K562 (cell line): ENCODE measurements at regions not wholly inside any gene's neighbourhood (a gene's known extent, or its start where the extent isn't known, plus 50 kb on each side); places are given as distances from the start of the nearest gene placed in this dataset.

Experiments
- FOS ChIP-seq: IDR thresholded peaks from 3 replicates; pipeline ENCODE4 v1.6.1; 2011; ENCODE audit not compliant: insufficient read length; ENCODE audit errors: extremely low read depth
- IRF2 ChIP-seq: sonication (generic); formaldehyde crosslinking; IDR thresholded peaks from 2 replicates; pipeline ENCODE4 v1.8.1; 2022; ENCODE audit warnings: mild to moderate bottlenecking, missing genetic modification reagents
- MAFF ChIP-seq: IDR thresholded peaks from 2 replicates; pipeline ENCODE4 v1.6.1; 2012; ENCODE audit warnings: low read length, improper control_type of control experiment
- NR2F6 ChIP-seq: fragments of 450-650 bp; formaldehyde crosslinking; IDR thresholded peaks from 2 replicates; pipeline ENCODE4 v1.4.0; 2020; ENCODE audit warnings: mild to moderate bottlenecking
- SREBF1 ChIP-seq: fragments of 150-350 bp; IDR thresholded peaks from 2 replicates; pipeline ENCODE4 v1.6.1; 2014; ENCODE audit warnings: antibody characterized with exemption, low read depth, low read length, borderline replicate concordance
- STAT6 ChIP-seq: sonication (generic); formaldehyde crosslinking; IDR thresholded peaks from 2 replicates; pipeline ENCODE4 v1.8.1; 2023; ENCODE audit warnings: mild to moderate bottlenecking, missing genetic modification reagents
- TF ChIP-seq, protein P1 (sequence below), 3 experiments: IDR thresholded peaks in 2 of 3; conservative IDR thresholded peaks in 1 of 3; 2 replicates each; pipeline ENCODE4 v1.5.1; 2011 to 2012; ENCODE audit warnings: low read length in 3 of 3, mild to moderate bottlenecking in 3 of 3, control low read depth in 2 of 3, improper control_type of control experiment in 1 of 3, inconsistent platforms in 1 of 3, low read depth in 1 of 3, mixed read lengths in 1 of 3, moderate library complexity in 1 of 3; ENCODE audit not compliant: insufficient read depth in 2 of 3
- TF ChIP-seq, protein P2 (sequence below): fragments of 450-650 bp; IDR thresholded peaks from 2 replicates; pipeline ENCODE4 v1.6.1; 2018; ENCODE audit not compliant: partially characterized antibody
- TF ChIP-seq, protein P3 (sequence below): fragments of 450-650 bp; formaldehyde crosslinking; IDR thresholded peaks from 2 replicates; pipeline ENCODE4 v1.4.0; 2020; ENCODE audit warnings: mild to moderate bottlenecking, mixed read lengths

GRCh38 chr1:208782186-208782585 is 538.0 kb upstream of the PLXNA2 start:
- TF ChIP-seq, protein P1, sequence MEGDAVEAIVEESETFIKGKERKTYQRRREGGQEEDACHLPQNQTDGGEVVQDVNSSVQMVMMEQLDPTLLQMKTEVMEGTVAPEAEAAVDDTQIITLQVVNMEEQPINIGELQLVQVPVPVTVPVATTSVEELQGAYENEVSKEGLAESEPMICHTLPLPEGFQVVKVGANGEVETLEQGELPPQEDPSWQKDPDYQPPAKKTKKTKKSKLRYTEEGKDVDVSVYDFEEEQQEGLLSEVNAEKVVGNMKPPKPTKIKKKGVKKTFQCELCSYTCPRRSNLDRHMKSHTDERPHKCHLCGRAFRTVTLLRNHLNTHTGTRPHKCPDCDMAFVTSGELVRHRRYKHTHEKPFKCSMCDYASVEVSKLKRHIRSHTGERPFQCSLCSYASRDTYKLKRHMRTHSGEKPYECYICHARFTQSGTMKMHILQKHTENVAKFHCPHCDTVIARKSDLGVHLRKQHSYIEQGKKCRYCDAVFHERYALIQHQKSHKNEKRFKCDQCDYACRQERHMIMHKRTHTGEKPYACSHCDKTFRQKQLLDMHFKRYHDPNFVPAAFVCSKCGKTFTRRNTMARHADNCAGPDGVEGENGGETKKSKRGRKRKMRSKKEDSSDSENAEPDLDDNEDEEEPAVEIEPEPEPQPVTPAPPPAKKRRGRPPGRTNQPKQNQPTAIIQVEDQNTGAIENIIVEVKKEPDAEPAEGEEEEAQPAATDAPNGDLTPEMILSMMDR (IDR thresholded peaks at IDR 0.05 in 2 of 3, conservative IDR thresholded peaks at IDR 0.05 in 1 of 3; ENCODE audit: insufficient read depth in 2 of 3, low read depth in 1 of 3, low read length in 3 of 3) = no peak
- TF ChIP-seq FOS = no peak
- TF ChIP-seq IRF2 = no peak
- TF ChIP-seq, protein P2, sequence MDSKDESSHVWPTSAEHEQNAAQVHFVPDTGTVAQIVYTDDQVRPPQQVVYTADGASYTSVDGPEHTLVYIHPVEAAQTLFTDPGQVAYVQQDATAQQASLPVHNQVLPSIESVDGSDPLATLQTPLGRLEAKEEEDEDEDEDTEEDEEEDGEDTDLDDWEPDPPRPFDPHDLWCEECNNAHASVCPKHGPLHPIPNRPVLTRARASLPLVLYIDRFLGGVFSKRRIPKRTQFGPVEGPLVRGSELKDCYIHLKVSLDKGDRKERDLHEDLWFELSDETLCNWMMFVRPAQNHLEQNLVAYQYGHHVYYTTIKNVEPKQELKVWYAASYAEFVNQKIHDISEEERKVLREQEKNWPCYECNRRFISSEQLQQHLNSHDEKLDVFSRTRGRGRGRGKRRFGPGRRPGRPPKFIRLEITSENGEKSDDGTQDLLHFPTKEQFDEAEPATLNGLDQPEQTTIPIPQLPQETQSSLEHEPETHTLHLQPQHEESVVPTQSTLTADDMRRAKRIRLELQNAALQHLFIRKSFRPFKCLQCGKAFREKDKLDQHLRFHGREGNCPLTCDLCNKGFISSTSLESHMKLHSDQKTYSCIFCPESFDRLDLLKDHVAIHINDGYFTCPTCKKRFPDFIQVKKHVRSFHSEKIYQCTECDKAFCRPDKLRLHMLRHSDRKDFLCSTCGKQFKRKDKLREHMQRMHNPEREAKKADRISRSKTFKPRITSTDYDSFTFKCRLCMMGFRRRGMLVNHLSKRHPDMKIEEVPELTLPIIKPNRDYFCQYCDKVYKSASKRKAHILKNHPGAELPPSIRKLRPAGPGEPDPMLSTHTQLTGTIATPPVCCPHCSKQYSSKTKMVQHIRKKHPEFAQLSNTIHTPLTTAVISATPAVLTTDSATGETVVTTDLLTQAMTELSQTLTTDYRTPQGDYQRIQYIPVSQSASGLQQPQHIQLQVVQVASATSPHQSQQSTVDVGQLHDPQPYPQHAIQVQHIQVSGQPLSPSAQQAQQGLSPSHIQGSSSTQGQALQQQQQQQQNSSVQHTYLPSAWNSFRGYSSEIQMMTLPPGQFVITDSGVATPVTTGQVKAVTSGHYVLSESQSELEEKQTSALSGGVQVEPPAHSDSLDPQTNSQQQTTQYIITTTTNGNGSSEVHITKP = no peak
- no peak for TF ChIP-seq STAT6 (CRISPR knock-in tag)
- no peak for TF ChIP-seq MAFF
- TF ChIP-seq NR2F6 (CRISPR knock-in tag) = no peak
- TF ChIP-seq, protein P3, sequence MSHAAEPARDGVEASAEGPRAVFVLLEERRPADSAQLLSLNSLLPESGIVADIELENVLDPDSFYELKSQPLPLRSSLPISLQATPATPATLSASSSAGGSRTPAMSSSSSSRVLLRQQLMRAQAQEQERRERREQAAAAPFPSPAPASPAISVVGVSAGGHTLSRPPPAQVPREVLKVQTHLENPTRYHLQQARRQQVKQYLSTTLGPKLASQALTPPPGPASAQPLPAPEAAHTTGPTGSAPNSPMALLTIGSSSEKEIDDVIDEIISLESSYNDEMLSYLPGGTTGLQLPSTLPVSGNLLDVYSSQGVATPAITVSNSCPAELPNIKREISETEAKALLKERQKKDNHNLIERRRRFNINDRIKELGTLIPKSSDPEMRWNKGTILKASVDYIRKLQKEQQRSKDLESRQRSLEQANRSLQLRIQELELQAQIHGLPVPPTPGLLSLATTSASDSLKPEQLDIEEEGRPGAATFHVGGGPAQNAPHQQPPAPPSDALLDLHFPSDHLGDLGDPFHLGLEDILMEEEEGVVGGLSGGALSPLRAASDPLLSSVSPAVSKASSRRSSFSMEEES (CRISPR knock-in tag) = no peak
- no peak for TF ChIP-seq SREBF1
